ENCODE measurements at regions not wholly inside any gene's neighbourhood (a gene's known extent, or its start where the extent isn't known, plus 50 kb on each side); places are given as distances from the start of the nearest gene placed in this dataset.

- Histone ChIP-seq H3K4me3 (ENCODE audit: low read depth, low read length) (no peak overlapping the region), H3K9me3 (ENCODE audit: control insufficient read depth, insufficient read depth, low read length) (no peaks in the 10 kb centered on the region), H3K27me3 (ENCODE audit: control insufficient read depth, insufficient read depth, low read length) (peaks cover 3% of the 10 kb centered on the region), H3K27ac (ENCODE audit: low read depth, low read length) (no peak overlapping the region)
- POLR2A ChIA-PET, result no interaction called here
- DNase-seq (ENCODE audit: low read depth, low spot score), result no peak
- CTCF ChIA-PET, result no interaction called here
- no peak for TF ChIP-seq CTCF (IDR thresholded peaks at IDR 0.05; ENCODE audit: low read depth, low read length)
These were observed 200.9 kb downstream of the FOXD2 start for GRCh38 chr1:47638713-47639112.

DNA sequence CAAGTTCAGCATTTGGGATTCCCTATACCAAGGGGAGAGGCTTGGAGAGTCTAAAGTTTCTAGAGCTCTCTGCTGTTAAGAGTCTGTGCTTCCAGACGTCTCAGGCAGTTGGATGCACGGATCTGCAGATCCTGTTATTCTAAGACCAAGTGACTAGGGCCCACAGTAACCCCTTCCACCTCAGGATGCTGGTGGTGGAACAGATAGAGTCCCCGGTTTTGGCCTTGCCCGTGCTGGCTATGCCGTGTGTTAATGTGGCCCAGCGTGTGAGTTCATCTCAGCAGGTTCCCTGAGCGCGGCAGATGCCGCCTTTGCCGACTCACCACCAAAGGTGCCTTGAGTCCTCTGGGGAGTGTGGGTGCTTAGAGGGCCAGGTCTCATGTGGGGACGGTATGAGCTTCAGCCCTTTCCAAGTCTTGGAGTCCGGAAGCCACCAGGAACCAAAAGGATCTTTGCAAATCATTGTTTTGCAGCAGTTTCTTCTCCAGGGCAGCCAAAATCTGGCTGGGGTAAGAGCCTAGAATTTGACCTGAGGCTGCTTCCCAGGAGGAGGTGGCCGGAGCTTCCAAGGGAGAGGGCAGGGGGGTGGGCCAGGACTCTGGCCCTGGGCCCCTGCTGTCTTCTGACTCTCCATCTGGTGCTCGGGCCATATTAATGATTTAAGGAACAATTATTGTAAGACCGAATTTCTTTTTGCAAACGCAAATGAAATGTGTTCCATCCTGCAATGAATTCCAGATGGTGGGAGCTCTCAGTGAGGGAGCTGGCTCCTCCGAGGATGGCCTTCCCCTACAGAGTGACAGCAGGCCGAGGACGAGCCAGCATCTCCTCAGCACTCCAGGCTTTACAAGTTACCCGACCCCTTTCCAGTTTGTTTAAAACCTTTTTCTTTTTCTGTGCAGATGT lies 205.7 kb downstream of the FOXD2 start:
- ChIA-PET CTCF (no interaction called here), POLR2A (no interaction called here)

GRCh38 chr1:47644212-47644573 lies 206.3 kb downstream of the FOXD2 start:
- Histone ChIP-seq H3K4me3 (ENCODE audit: low read depth, low read length) (no peak overlapping the region), H3K27me3 (ENCODE audit: control insufficient read depth, insufficient read depth, low read length) (peaks cover 8% of the 10 kb centered on the region), H3K9me3 (ENCODE audit: control insufficient read depth, insufficient read depth, low read length) (no peaks in the 10 kb centered on the region), H3K27ac (ENCODE audit: low read depth, low read length) (no peak overlapping the region)
- POLR2A ChIA-PET, result no interaction called here
- TF ChIP-seq CTCF (IDR thresholded peaks at IDR 0.05; ENCODE audit: low read depth, low read length), result no peak
- no peak for DNase-seq (ENCODE audit: low read depth, low spot score)
- CTCF ChIA-PET, result no interaction called here

More for the DNA sequence above, 205.7 kb downstream of the FOXD2 start:
- TF ChIP-seq CTCF (IDR thresholded peaks at IDR 0.05; ENCODE audit: low read depth, low read length), result no peak
- no peak for DNase-seq (ENCODE audit: low read depth, low spot score)
- Histone ChIP-seq H3K4me3 (ENCODE audit: low read depth, low read length) (no peak overlapping the region), H3K27me3 (ENCODE audit: control insufficient read depth, insufficient read depth, low read length) (peaks cover 8% of the 10 kb centered on the region), H3K9me3 (ENCODE audit: control insufficient read depth, insufficient read depth, low read length) (no peaks in the 10 kb centered on the region), H3K27ac (ENCODE audit: low read depth, low read length) (no peak overlapping the region)

GRCh38 chr1:47645151-47645550 lies 207.3 kb downstream of the FOXD2 start:
- H3K27me3 ChIP-seq (ENCODE audit: control insufficient read depth, insufficient read depth, low read length), result peaks cover 8% of the 10 kb centered on the region
- no peaks in the 10 kb centered on the region for H3K9me3 ChIP-seq (ENCODE audit: control insufficient read depth, insufficient read depth, low read length)
- no peak overlapping the region for H3K4me3 ChIP-seq (ENCODE audit: low read depth, low read length)
- ChIA-PET CTCF (interaction anchor here (1.0 kb wide), 1 partner anchor 81 kb away, joined by 3 read pairs; no protein-coding TSS in a partner anchor), POLR2A (no interaction called here)
- TF ChIP-seq CTCF (IDR thresholded peaks at IDR 0.05; ENCODE audit: low read depth, low read length), result no peak
- no peak for DNase-seq (ENCODE audit: low read depth, low spot score)
- H3K27ac ChIP-seq (ENCODE audit: low read depth, low read length), result no peak overlapping the region

GRCh38 chr1:47646676-47647075 lies 208.8 kb downstream of the FOXD2 start:
- POLR2A ChIA-PET, result no interaction called here

More at GRCh38 chr1:47646676-47647075, 208.8 kb downstream of the FOXD2 start:
- H3K4me3 ChIP-seq (ENCODE audit: low read depth, low read length), result no peak overlapping the region
- no peaks in the 10 kb centered on the region for H3K9me3 ChIP-seq (ENCODE audit: control insufficient read depth, insufficient read depth, low read length)
- CTCF ChIA-PET, result no interaction called here
- no peak for TF ChIP-seq CTCF (IDR thresholded peaks at IDR 0.05; ENCODE audit: low read depth, low read length)
- no peak for DNase-seq (ENCODE audit: low read depth, low spot score)
- no peak overlapping the region for H3K27ac ChIP-seq (ENCODE audit: low read depth, low read length)
- H3K27me3 ChIP-seq (ENCODE audit: control insufficient read depth, insufficient read depth, low read length), result peaks cover 8% of the 10 kb centered on the region
